HepG2 (cell line): ENCODE measurements at regions not wholly inside any gene's neighbourhood (a gene's known extent, or its start where the extent isn't known, plus 50 kb on each side); places are given as distances from the start of the nearest gene placed in this dataset.

Source experiments
- ATAC-seq: fragments of 200-7000 bp; cut with Tn5 transposase; 3 replicates; pipeline ENCODE4 v1.9.1; 2020; ENCODE audit warnings: mild to moderate bottlenecking, moderate library complexity
- BruUV-seq: library from RNA; stranded (reverse); fragments of 400-500 nt; replicated peaks from 2 replicates; lab custom pipeline; 2021; lab: Mats Ljungman, UMichigan
- CTCF ChIA-PET: fragments of 300-600 bp; formaldehyde crosslinking; extraction: SDS; loops from one replicate; lab custom pipeline; 2021; ENCODE audit warnings: low total read pairs, inconsistent platforms, low intra/inter-chr PET ratio; lab: Yijun Ruan, JAX
- POLR2A ChIA-PET: fragments of 350-600 bp; sonication (Branson Sonifier 250); formaldehyde crosslinking; loops from one replicate; lab custom pipeline; 2020; ENCODE audit warnings: antibody characterized with exemption, inconsistent platforms; lab: Yijun Ruan, JAX
- DNase-seq: peaks from one replicate; pipeline ENCODE4 v3.0.0-alpha.2; 2015; ENCODE audit warnings: low spot score
- FAIRE-seq: peaks from 3 replicates; lab custom pipeline; 2011; peaks lifted over from hg19 to GRCh38; lab: Jason Lieb, UNC
- H2AFZ ChIP-seq: one replicate; pipeline ENCODE4 v1.6.1; 2011; ENCODE audit warnings: low read length, inconsistent platforms
- H3K27ac ChIP-seq: fragments of 300-600 bp; 3 replicates; pipeline ENCODE4 v1.8.0; 2011; ENCODE audit warnings: mixed run types, mild to moderate bottlenecking, mixed read lengths, low read length, inconsistent platforms; ENCODE audit not compliant: insufficient read depth; ENCODE audit errors: extremely low read length
- H3K27me3 ChIP-seq, 2 experiments: fragments of 200-600 bp in 1 of 2; 2 replicates in 1 of 2; 3 replicates in 1 of 2; pipeline versions ENCODE4 v1.6.0 to v1.8.0; 2011; ENCODE audit warnings: low read length in 2 of 2, mild to moderate bottlenecking in 2 of 2, moderate library complexity in 2 of 2, inconsistent platforms in 1 of 2; ENCODE audit not compliant: insufficient read depth in 2 of 2, control insufficient read depth in 1 of 2
- H3K36me3 ChIP-seq, 2 experiments: fragments of 200-600 bp in 1 of 2; replicated peaks in 1 of 2; 2 replicates in 1 of 2; 3 replicates in 1 of 2; pipeline versions ENCODE4 v1.5.1 to v1.8.0; 2011; ENCODE audit warnings: low read length in 2 of 2, inconsistent platforms in 1 of 2; ENCODE audit not compliant: insufficient read depth in 2 of 2, control insufficient read depth in 1 of 2
- H3K4me1 ChIP-seq: 2 replicates; pipeline ENCODE4 v1.5.1; 2012; ENCODE audit warnings: low read length, inconsistent platforms; ENCODE audit not compliant: insufficient read depth
- H3K4me2 ChIP-seq: 2 replicates; pipeline ENCODE4 v1.6.0; 2011; ENCODE audit warnings: low read depth, low read length, inconsistent platforms
- H3K4me3 ChIP-seq, 3 experiments: fragments of 200-600 bp in 1 of 3; sonication (generic), shearing (Covaris generic) in 1 of 3; replicated peaks in 1 of 3; 2 replicates each; pipeline ENCODE4 v1.5.1; 2011 to 2016; ENCODE audit warnings: low read length in 3 of 3, inconsistent platforms in 2 of 3, low read depth in 2 of 3, mild to moderate bottlenecking in 2 of 3, control low read depth in 1 of 3, mixed read lengths in 1 of 3; ENCODE audit not compliant: insufficient read depth in 1 of 3
- H3K79me2 ChIP-seq: one replicate; pipeline ENCODE4 v1.6.1; 2011; ENCODE audit warnings: low read length, inconsistent platforms; ENCODE audit not compliant: insufficient read depth
- H3K9ac ChIP-seq: 2 replicates; pipeline ENCODE4 v1.6.0; 2011; ENCODE audit warnings: mild to moderate bottlenecking, low read depth, low read length, inconsistent platforms; ENCODE audit not compliant: insufficient read depth
- H3K9me3 ChIP-seq: 2 replicates; pipeline ENCODE4 v1.5.1; 2012; ENCODE audit warnings: mild to moderate bottlenecking, low read length
- H4K20me1 ChIP-seq: 2 replicates; pipeline ENCODE4 v1.6.0; 2011; ENCODE audit warnings: inconsistent platforms, mild to moderate bottlenecking, low read length, moderate library complexity; ENCODE audit not compliant: insufficient read depth
- ADNP ChIP-seq: sonication (generic); formaldehyde crosslinking; IDR thresholded peaks from 2 replicates; pipeline ENCODE4 v1.4.0; 2020; ENCODE audit warnings: missing genetic modification reagents
- FOXC1 ChIP-seq: sonication (generic); formaldehyde crosslinking; IDR thresholded peaks from 2 replicates; pipeline ENCODE4 v1.8.0; 2022; ENCODE audit warnings: mild to moderate bottlenecking, missing genetic modification reagents, borderline replicate concordance
- FOXO1 ChIP-seq: sonication (generic); formaldehyde crosslinking; IDR thresholded peaks from 2 replicates; pipeline ENCODE4 v1.4.0; 2020; ENCODE audit warnings: missing genetic modification reagents
- HDAC1 ChIP-seq: sonication (generic); formaldehyde crosslinking; IDR thresholded peaks from 2 replicates; pipeline ENCODE4 v1.5.1; 2020; ENCODE audit warnings: mild to moderate bottlenecking, missing genetic modification reagents
- HOXA7 ChIP-seq: sonication (generic); formaldehyde crosslinking; IDR thresholded peaks from 2 replicates; pipeline ENCODE4 v1.8.1; 2022; ENCODE audit warnings: mild to moderate bottlenecking, missing genetic modification reagents, moderate library complexity
- KDM1A ChIP-seq: IDR thresholded peaks from 2 replicates; pipeline ENCODE4 v1.6.1; 2016; ENCODE audit warnings: missing compliant biosample characterization
- KDM3A ChIP-seq: IDR thresholded peaks from 2 replicates; pipeline ENCODE4 v1.6.1; 2018; ENCODE audit warnings: low read depth, missing compliant biosample characterization
- NFYC ChIP-seq: IDR thresholded peaks from 2 replicates; pipeline ENCODE4 v1.6.1; 2016; ENCODE audit warnings: missing genetic modification reagents, missing compliant biosample characterization
- POLR2AphosphoS2 ChIP-seq: IDR thresholded peaks from 2 replicates; pipeline ENCODE4 v1.6.1; 2011; ENCODE audit warnings: low read depth, low read length, improper control_type of control experiment
- RCOR2 ChIP-seq: IDR thresholded peaks from 2 replicates; pipeline ENCODE4 v1.6.1; 2016; ENCODE audit warnings: missing biosample characterization, missing genetic modification reagents
- ZMYM3 ChIP-seq: sonication (generic); formaldehyde crosslinking; IDR thresholded peaks from 2 replicates; pipeline ENCODE4 v1.5.1; 2020; ENCODE audit warnings: mild to moderate bottlenecking, missing genetic modification reagents
- ZNF598 ChIP-seq: sonication (generic); formaldehyde crosslinking; IDR thresholded peaks from 2 replicates; pipeline ENCODE4 v1.5.1; 2020; ENCODE audit warnings: mild to moderate bottlenecking, missing genetic modification reagents, borderline replicate concordance
- ZNF766 ChIP-seq: sonication (generic); formaldehyde crosslinking; IDR thresholded peaks from 2 replicates; pipeline ENCODE4 v1.5.0; 2020; ENCODE audit warnings: missing genetic modification reagents, borderline replicate concordance
- ZNF768 ChIP-seq: sonication (generic); formaldehyde crosslinking; IDR thresholded peaks from 2 replicates; pipeline ENCODE4 v1.4.0; 2020; ENCODE audit warnings: missing genetic modification reagents
- ZSCAN25 ChIP-seq: sonication (generic); formaldehyde crosslinking; IDR thresholded peaks from 2 replicates; pipeline ENCODE4 v1.8.0; 2022; ENCODE audit warnings: mild to moderate bottlenecking, missing genetic modification reagents
- WGBS: methylation state at CpG from one replicate; pipeline ENCODE4 v1.1.6; 2017; ENCODE audit warnings: low lambda C conversion rate; 5-methylcytosine and 5-hydroxymethylcytosine counted together
- in situ Hi-C: cut with HindIII; loops from 2 replicates; pipeline ENCODE4 v1.10.0; 2017; ENCODE audit warnings: low pct_unique_long_range_greater_than_20kb; ENCODE audit not compliant: extremely low pct_ligation_motif_present
- intact Hi-C: fragments of 100-400 bp; cut with micrococcal nuclease; formaldehyde crosslinking; loops from one replicate; pipeline ENCODE4 v1.10.0; 2022; ENCODE audit not compliant: unreplicated experiment
- TF ChIP-seq, protein P1 (sequence below): sonication (generic); formaldehyde crosslinking; IDR thresholded peaks from 2 replicates; pipeline ENCODE4 v1.4.0; 2020; ENCODE audit warnings: missing genetic modification reagents
- TF ChIP-seq, protein P2 (sequence below): sonication (generic); formaldehyde crosslinking; IDR thresholded peaks from 2 replicates; pipeline ENCODE4 v1.5.0; 2020; ENCODE audit warnings: missing genetic modification reagents, mild to moderate bottlenecking, borderline replicate concordance
- TF ChIP-seq, protein P3 (sequence below): sonication (generic); formaldehyde crosslinking; IDR thresholded peaks from 2 replicates; pipeline ENCODE4 v1.4.0; 2020; ENCODE audit warnings: missing genetic modification reagents
- TF ChIP-seq, protein P4 (sequence below): sonication (generic); formaldehyde crosslinking; IDR thresholded peaks from 2 replicates; pipeline ENCODE4 v1.4.0; 2020; ENCODE audit warnings: missing genetic modification reagents

DNA sequence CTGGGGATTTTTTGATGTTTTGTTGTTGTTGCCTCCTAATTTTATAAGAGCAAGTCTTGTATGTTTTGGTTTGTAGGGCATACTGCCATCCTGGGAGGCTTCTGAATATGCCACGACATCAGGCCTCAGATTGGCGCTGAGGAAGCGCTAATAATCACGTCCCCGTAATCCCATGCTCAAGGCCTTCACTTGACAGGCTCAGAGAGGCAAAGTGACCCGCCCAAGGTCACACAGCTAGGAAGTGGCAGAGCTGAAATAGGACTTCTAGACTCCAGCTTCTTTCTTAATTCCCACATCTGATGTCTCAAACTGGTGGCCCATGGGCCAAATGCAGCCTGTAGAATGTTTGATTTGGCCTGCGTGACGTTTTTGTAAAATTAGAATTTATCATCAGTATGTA, 73.5 kb upstream of the PTPN1 start:
- WGBS = 70% methylated on average over 8 of the region's 8 CpGs
- ATAC-seq = no peak
- no peaks in the 10 kb centered on the region for H3K79me2 ChIP-seq
- in situ Hi-C loops = no loop called here
- ChIA-PET POLR2A (interaction anchor here (1.7 to 4.3 kb wide), 2 partner anchors 14 to 37 kb away, joined by 7 to 29 read pairs; no protein-coding TSS in a partner anchor), CTCF (no interaction called here)
- H3K36me3 ChIP-seq = no peaks in the 10 kb centered on the region
- no peaks in the 10 kb centered on the region for H4K20me1 ChIP-seq
- H3K9me3 ChIP-seq = no peaks in the 10 kb centered on the region
- intact Hi-C loops = no loop called here
- TF ChIP-seq, protein P1, sequence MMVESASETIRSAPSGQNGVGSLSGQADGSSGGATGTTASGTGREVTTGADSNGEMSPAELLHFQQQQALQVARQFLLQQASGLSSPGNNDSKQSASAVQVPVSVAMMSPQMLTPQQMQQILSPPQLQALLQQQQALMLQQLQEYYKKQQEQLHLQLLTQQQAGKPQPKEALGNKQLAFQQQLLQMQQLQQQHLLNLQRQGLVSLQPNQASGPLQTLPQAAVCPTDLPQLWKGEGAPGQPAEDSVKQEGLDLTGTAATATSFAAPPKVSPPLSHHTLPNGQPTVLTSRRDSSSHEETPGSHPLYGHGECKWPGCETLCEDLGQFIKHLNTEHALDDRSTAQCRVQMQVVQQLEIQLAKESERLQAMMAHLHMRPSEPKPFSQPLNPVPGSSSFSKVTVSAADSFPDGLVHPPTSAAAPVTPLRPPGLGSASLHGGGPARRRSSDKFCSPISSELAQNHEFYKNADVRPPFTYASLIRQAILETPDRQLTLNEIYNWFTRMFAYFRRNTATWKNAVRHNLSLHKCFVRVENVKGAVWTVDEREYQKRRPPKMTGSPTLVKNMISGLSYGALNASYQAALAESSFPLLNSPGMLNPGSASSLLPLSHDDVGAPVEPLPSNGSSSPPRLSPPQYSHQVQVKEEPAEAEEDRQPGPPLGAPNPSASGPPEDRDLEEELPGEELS = no peak
- TF ChIP-seq KDM3A = no peak
- TF ChIP-seq POLR2AphosphoS2 = no peak
- TF ChIP-seq KDM1A (CRISPR knock-in tag) = peak; percentile 87
- peak; percentile 86 for TF ChIP-seq ZMYM3 (CRISPR knock-in tag)
- peak; percentile 7; the same call in 1 of the 2 replicates for TF ChIP-seq HDAC1 (CRISPR knock-in tag)
- TF ChIP-seq HOXA7 (CRISPR knock-in tag) = no peak
- 0 out of 2 replicates have a peak, but pooled peaks have one; percentile 15 for TF ChIP-seq ZNF598
- TF ChIP-seq ZSCAN25 (CRISPR knock-in tag) = 0 out of 2 replicates have a peak, but pooled peaks have one; percentile 34
- no peak for TF ChIP-seq ZNF766
- TF ChIP-seq, protein P2, sequence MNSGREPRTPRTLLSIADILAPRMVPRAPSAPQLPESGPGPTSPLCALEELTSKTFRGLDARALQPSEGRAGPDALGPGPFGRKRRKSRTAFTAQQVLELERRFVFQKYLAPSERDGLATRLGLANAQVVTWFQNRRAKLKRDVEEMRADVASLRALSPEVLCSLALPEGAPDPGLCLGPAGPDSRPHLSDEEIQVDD (CRISPR knock-in tag) = no peak
- TF ChIP-seq NFYC (CRISPR knock-in tag) = no peak
- no peak for TF ChIP-seq FOXO1
- 0 out of 2 replicates have a peak, but pooled peaks have one; percentile 53 for TF ChIP-seq ADNP (CRISPR knock-in tag)
- no peak for TF ChIP-seq FOXC1 (CRISPR knock-in tag)
- TF ChIP-seq, protein P3, sequence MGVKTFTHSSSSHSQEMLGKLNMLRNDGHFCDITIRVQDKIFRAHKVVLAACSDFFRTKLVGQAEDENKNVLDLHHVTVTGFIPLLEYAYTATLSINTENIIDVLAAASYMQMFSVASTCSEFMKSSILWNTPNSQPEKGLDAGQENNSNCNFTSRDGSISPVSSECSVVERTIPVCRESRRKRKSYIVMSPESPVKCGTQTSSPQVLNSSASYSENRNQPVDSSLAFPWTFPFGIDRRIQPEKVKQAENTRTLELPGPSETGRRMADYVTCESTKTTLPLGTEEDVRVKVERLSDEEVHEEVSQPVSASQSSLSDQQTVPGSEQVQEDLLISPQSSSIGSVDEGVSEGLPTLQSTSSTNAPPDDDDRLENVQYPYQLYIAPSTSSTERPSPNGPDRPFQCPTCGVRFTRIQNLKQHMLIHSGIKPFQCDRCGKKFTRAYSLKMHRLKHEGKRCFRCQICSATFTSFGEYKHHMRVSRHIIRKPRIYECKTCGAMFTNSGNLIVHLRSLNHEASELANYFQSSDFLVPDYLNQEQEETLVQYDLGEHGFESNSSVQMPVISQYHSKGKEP (CRISPR knock-in tag) = no peak
- TF ChIP-seq RCOR2 (CRISPR knock-in tag) = peak; percentile 81
- TF ChIP-seq ZNF768 = peak; percentile 98
- TF ChIP-seq, protein P4, sequence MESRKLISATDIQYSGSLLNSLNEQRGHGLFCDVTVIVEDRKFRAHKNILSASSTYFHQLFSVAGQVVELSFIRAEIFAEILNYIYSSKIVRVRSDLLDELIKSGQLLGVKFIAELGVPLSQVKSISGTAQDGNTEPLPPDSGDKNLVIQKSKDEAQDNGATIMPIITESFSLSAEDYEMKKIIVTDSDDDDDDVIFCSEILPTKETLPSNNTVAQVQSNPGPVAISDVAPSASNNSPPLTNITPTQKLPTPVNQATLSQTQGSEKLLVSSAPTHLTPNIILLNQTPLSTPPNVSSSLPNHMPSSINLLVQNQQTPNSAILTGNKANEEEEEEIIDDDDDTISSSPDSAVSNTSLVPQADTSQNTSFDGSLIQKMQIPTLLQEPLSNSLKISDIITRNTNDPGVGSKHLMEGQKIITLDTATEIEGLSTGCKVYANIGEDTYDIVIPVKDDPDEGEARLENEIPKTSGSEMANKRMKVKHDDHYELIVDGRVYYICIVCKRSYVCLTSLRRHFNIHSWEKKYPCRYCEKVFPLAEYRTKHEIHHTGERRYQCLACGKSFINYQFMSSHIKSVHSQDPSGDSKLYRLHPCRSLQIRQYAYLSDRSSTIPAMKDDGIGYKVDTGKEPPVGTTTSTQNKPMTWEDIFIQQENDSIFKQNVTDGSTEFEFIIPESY (CRISPR knock-in tag) = peak; percentile 69; the same call in 1 of the 2 replicates
- H3K4me1 ChIP-seq = peaks cover 95% of the 10 kb centered on the region
- H3K4me3 ChIP-seq = no peak overlapping the region
- no peak overlapping the region for H2AFZ ChIP-seq
- H3K27me3 ChIP-seq = no peaks in the 10 kb centered on the region; a peak in 1 of 5 replicates
- FAIRE-seq = no peak
- no peak overlapping the region for H3K4me2 ChIP-seq
- no peak overlapping the region for H3K9ac ChIP-seq
- BruUV-seq = no TSS peak
- no peak overlapping the region for H3K27ac ChIP-seq
- no peak for DNase-seq
